Activated CD8-positive, alpha-beta T cell treated with anti-CD3 and anti-CD28 coated beads for 36 hours (primary cell): ENCODE measurements at regions not wholly inside any gene's neighbourhood (a gene's known extent, or its start where the extent isn't known, plus 50 kb on each side); places are given as distances from the start of the nearest gene placed in this dataset.

ENCODE experiments used
- ATAC-seq: fragments of 200-7000 bp; cut with Tn5 transposase; one replicate; pipeline ENCODE4 v1.10.0; 2021; ENCODE audit warnings: mild to moderate bottlenecking, moderate library complexity
- CTCF ChIA-PET: fragments of 350-600 bp; sonication (Branson Sonifier 250); formaldehyde crosslinking; loops from one replicate; lab custom pipeline; 2021; ENCODE audit warnings: antibody characterized with exemption; lab: Charles Lee
- POLR2A ChIA-PET: fragments of 350-600 bp; sonication (Branson Sonifier 250); formaldehyde crosslinking; loops from one replicate; lab custom pipeline; 2021; ENCODE audit warnings: antibody characterized with exemption; lab: Charles Lee
- DNase-seq: peaks from one replicate; pipeline ENCODE4 v3.0.0-alpha.2; 2020
- H3K27ac Mint-ChIP-seq: one replicate; pipeline ENCODE4 v1.8.0; 2021; ENCODE audit warnings: mild to moderate bottlenecking, mixed read lengths
- H3K27me3 Mint-ChIP-seq: one replicate; pipeline ENCODE4 v1.8.0; 2021; ENCODE audit warnings: mixed read lengths
- H3K36me3 Mint-ChIP-seq: one replicate; pipeline ENCODE4 v1.8.0; 2021; ENCODE audit warnings: low read depth, mixed read lengths
- H3K4me1 Mint-ChIP-seq: one replicate; pipeline ENCODE4 v1.8.0; 2021; ENCODE audit warnings: low read depth, mixed read lengths
- H3K4me3 Mint-ChIP-seq: one replicate; pipeline ENCODE4 v1.8.0; 2021; ENCODE audit warnings: mild to moderate bottlenecking, moderate library complexity, mixed read lengths
- H3K9me3 Mint-ChIP-seq: one replicate; pipeline ENCODE4 v1.8.0; 2021; ENCODE audit warnings: mixed read lengths
- intact Hi-C: fragments of 100-400 bp; cut with micrococcal nuclease; formaldehyde crosslinking; loops from one replicate; pipeline ENCODE4 v1.10.0; 2022
- TF ChIP-seq, protein P1 (sequence below): fragments of 200-600 bp; IDR thresholded peaks from one replicate; pipeline ENCODE4 v1.8.0; 2022; ENCODE audit warnings: antibody characterized with exemption, mild to moderate bottlenecking

DNA sequence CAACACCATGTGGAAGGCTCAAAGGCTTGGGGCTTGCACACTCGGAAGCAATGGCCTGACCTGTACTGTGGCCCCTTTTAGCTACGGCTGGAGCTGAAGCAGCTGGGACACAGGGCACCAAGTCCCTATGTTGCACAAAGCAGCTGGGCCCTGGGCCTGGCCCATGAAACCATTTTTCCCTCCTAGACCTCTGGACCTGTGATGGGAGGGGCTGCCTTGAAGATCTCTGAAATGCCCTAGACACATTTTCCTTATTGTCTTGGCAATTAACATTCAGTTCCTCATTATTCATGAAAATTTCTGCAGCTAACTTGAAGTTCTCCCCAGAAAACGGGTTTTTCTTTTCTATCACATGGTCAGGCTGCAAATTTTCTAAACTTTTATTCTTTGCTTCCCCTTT, 85.6 kb upstream of the ALDH1A3 start:
- Mint-ChIP-seq H3K4me1 (no peaks in the 10 kb centered on the region), H3K4me3 (no peak overlapping the region), H3K9me3 (no peaks in the 10 kb centered on the region), H3K27me3 (peaks cover 9% of the 10 kb centered on the region), H3K36me3 (no peaks in the 10 kb centered on the region), H3K27ac (no peak overlapping the region)
- intact Hi-C loops, result no loop called here
- DNase-seq (no peak), ATAC-seq (no peak)
- TF ChIP-seq, protein P1, sequence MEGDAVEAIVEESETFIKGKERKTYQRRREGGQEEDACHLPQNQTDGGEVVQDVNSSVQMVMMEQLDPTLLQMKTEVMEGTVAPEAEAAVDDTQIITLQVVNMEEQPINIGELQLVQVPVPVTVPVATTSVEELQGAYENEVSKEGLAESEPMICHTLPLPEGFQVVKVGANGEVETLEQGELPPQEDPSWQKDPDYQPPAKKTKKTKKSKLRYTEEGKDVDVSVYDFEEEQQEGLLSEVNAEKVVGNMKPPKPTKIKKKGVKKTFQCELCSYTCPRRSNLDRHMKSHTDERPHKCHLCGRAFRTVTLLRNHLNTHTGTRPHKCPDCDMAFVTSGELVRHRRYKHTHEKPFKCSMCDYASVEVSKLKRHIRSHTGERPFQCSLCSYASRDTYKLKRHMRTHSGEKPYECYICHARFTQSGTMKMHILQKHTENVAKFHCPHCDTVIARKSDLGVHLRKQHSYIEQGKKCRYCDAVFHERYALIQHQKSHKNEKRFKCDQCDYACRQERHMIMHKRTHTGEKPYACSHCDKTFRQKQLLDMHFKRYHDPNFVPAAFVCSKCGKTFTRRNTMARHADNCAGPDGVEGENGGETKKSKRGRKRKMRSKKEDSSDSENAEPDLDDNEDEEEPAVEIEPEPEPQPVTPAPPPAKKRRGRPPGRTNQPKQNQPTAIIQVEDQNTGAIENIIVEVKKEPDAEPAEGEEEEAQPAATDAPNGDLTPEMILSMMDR, result no peak
- ChIA-PET CTCF (no interaction called here), POLR2A (interaction anchor here (0.6 kb wide), 1 partner anchor 636 kb away, joined by 3 read pairs; no protein-coding TSS in a partner anchor)

DNA sequence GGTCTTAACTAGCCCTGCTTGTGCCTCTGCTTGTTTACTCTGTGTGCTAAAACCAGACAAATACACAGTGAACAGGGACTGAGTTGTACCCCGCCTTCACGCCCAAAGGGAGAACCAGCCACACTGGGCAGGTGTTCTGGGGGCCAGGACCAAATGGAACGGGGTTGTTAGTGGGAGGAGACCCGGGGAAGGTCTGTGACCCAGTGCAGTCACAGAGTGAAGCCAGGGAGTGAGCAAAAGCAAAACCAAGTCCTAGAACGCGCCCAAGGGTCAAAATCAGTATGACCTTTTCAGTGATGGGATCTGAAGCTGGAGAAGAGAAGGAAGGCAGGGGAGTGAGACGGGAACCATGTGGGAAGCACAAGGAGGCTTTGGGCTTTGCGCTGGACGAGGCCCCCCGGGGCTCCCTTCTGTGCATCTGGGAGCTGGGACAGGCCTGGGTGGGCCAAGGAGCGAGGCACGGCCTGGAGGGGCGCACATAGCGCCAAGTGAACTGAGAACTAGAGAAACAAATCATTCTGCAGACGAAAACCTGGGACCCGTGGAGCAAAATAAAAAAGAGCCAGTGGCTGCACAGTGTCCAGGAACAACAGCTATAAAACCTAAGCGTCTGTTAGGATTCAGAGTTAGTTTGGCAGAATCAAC, 78.3 kb upstream of the ALDH1A3 start:
- ChIA-PET POLR2A (no interaction called here), CTCF (no interaction called here)
- TF ChIP-seq, protein P1, result no peak
- H3K4me3 Mint-ChIP-seq, result no peak overlapping the region
- intact Hi-C loops, result no loop called here
- H3K36me3 Mint-ChIP-seq, result no peaks in the 10 kb centered on the region
- peaks cover 4% of the 10 kb centered on the region for H3K27me3 Mint-ChIP-seq
- no peak overlapping the region for H3K27ac Mint-ChIP-seq
- no peak for DNase-seq
- H3K4me1 Mint-ChIP-seq, result no peaks in the 10 kb centered on the region
- no peak for ATAC-seq
- peaks cover 2% of the 10 kb centered on the region for H3K9me3 Mint-ChIP-seq

DNA sequence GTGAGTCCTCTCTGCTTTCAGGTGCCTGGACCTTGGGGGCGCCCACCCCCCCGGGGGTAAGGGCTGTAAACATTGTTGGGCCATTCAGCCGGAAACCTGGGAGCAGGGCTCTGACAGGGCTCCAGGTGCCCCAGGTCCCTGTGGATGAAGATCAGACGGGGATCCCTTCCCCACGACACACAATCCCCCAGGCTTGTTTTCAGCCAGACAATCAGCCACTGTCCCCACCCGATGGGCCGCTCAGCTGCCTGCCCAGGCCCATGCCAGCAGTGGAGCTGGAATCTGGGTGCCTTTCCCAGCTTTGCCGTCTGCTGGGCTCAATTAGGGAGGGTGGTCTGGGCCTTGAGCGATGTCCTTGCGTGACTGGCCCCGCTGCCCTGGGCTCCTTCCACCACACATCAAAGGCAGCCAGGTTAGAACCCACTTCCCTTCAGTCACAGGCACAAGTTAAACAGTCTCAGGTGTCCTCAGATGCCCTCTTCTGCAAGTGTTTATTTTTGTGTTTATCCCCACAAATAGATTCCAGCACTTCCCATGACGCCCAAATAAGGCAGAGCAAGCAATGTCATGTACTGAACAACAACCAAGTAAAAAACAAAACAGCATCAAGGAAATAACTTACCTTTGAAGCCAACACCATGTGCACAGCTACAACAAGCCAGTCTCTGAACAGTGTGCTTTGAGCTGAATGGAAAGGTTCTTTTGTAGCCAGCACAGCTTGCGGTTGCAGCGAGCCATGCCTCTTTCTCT, 77.0 kb upstream of the ALDH1A3 start:
- intact Hi-C loops, result no loop called here
- Mint-ChIP-seq H3K9me3 (peaks cover 2% of the 10 kb centered on the region), H3K4me1 (no peaks in the 10 kb centered on the region), H3K27ac (no peak overlapping the region), H3K4me3 (no peak overlapping the region), H3K36me3 (no peaks in the 10 kb centered on the region), H3K27me3 (peaks cover under 1% of the 10 kb centered on the region)
- ChIA-PET POLR2A (no interaction called here), CTCF (no interaction called here)
- DNase-seq, result no peak
- TF ChIP-seq, protein P1, result no peak
- ATAC-seq, result no peak

DNA sequence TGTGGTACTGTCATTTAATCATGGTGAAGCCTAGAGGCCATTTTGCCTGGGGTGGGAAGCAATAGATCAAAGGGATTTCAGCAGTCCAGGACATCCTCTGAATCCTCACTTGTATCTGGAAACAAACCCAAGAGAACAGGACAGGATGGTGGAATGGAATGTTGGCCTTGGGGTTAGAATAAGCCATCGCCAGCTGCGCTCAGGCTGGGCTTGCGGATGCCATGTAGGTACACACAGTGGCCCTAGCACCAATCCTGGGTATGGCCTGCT, 76.5 kb upstream of the ALDH1A3 start:
- TF ChIP-seq, protein P1, result no peak
- Mint-ChIP-seq H3K27me3 (no peaks in the 10 kb centered on the region), H3K9me3 (peaks cover 2% of the 10 kb centered on the region), H3K36me3 (no peaks in the 10 kb centered on the region), H3K4me3 (no peak overlapping the region), H3K27ac (no peak overlapping the region), H3K4me1 (no peaks in the 10 kb centered on the region)
- POLR2A ChIA-PET, result no interaction called here
- CTCF ChIA-PET, result interaction anchor here (0.7 to 1.2 kb wide), 2 partner anchors 57 to 70 kb away, joined by 3 read pairs; no protein-coding TSS in a partner anchor
- intact Hi-C loops, result no loop called here
- ATAC-seq (no peak), DNase-seq (no peak)

DNA sequence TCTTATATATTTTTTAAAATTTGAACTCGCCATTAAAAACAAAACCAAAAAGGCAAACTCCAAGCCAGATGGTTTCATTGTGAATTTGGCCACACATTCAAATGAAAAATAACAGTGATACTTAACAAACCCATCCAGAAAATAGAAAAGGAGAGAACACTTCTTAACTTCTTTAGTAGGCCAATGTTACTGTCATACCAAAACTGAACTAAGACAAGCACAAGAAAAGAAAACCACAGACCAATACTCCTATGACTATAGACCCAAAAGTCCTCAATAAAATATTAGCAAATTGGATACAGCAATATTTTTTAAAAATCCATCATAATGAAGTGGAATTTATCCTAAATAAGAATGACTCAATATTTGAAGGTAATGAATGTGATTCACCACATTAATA, 73.5 kb upstream of the ALDH1A3 start:
- Mint-ChIP-seq H3K4me1 (no peaks in the 10 kb centered on the region), H3K9me3 (peaks cover 1% of the 10 kb centered on the region), H3K27ac (no peak overlapping the region), H3K36me3 (no peaks in the 10 kb centered on the region), H3K4me3 (no peak overlapping the region), H3K27me3 (no peaks in the 10 kb centered on the region)
- ChIA-PET POLR2A (no interaction called here), CTCF (no interaction called here)
- no peak for ATAC-seq
- DNase-seq, result no peak
- intact Hi-C loops, result no loop called here
- TF ChIP-seq, protein P1, result no peak
